Keratinocyte (primary cell): ENCODE measurements at regions not wholly inside any gene's neighbourhood (a gene's known extent, or its start where the extent isn't known, plus 50 kb on each side); places are given as distances from the start of the nearest gene placed in this dataset.

ENCODE experiments used
- DNase-seq: peaks from one replicate; pipeline ENCODE4 v3.0.0-alpha.2; 2011; ENCODE audit warnings: low read depth, missing footprints, low spot score
- FAIRE-seq: peaks from 2 replicates; lab custom pipeline; 2011; peaks lifted over from hg19 to GRCh38; lab: Jason Lieb, UNC
- H2AFZ ChIP-seq: 2 replicates; pipeline ENCODE4 v1.6.0; 2012; ENCODE audit warnings: low read length, control low read depth, inconsistent platforms; ENCODE audit not compliant: control insufficient read depth
- H3K27ac ChIP-seq: 2 replicates; pipeline ENCODE4 v1.5.1; 2011; ENCODE audit warnings: low read length; ENCODE audit not compliant: control insufficient read depth, insufficient read depth
- H3K27me3 ChIP-seq: 3 replicates; pipeline ENCODE4 v1.6.0; 2011; ENCODE audit warnings: low read length; ENCODE audit not compliant: control insufficient read depth, insufficient read depth; ENCODE audit errors: extremely low read depth
- H3K36me3 ChIP-seq, 2 experiments: 2 replicates in 1 of 2; 3 replicates in 1 of 2; pipeline ENCODE4 v1.5.1; 2011; ENCODE audit warnings: low read length in 2 of 2, mild to moderate bottlenecking in 1 of 2; ENCODE audit not compliant: control insufficient read depth in 2 of 2, insufficient read depth in 2 of 2; ENCODE audit errors: extremely low read depth in 1 of 2
- H3K4me1 ChIP-seq: 3 replicates; pipeline ENCODE4 v1.5.1; 2011; ENCODE audit warnings: low read length; ENCODE audit not compliant: control insufficient read depth, insufficient read depth; ENCODE audit errors: extremely low read depth
- H3K4me2 ChIP-seq: 3 replicates; pipeline ENCODE4 v1.6.0; 2011; ENCODE audit warnings: low read depth, low read length; ENCODE audit not compliant: control insufficient read depth, insufficient read depth; ENCODE audit errors: extremely low read depth
- H3K4me3 ChIP-seq, 3 experiments: fragments of 200-600 bp in 1 of 3; sonication (generic) in 1 of 3; 2 replicates in 2 of 3; 3 replicates in 1 of 3; pipeline ENCODE4 v1.5.1; 2011 to 2016; ENCODE audit warnings: low read length in 3 of 3, mild to moderate bottlenecking in 3 of 3, control low read depth in 2 of 3, inconsistent platforms in 1 of 3, low read depth in 1 of 3, mixed read lengths in 1 of 3, mixed run types in 1 of 3, moderate library complexity in 1 of 3; ENCODE audit not compliant: control insufficient read depth in 2 of 3, insufficient read depth in 2 of 3; ENCODE audit errors: extremely low read depth in 1 of 3
- H3K79me2 ChIP-seq: 2 replicates; pipeline ENCODE4 v1.6.0; 2012; ENCODE audit warnings: low read length; ENCODE audit not compliant: control insufficient read depth, insufficient read depth
- H3K9ac ChIP-seq: 3 replicates; pipeline ENCODE4 v1.6.0; 2011; ENCODE audit warnings: low read length; ENCODE audit not compliant: control insufficient read depth, insufficient read depth; ENCODE audit errors: extremely low read depth
- H3K9me1 ChIP-seq: 3 replicates; pipeline ENCODE4 v1.6.0; 2011; ENCODE audit warnings: low read length; ENCODE audit not compliant: control insufficient read depth, insufficient read depth; ENCODE audit errors: extremely low read depth
- H3K9me3 ChIP-seq: 2 replicates; pipeline ENCODE4 v1.5.1; 2012; ENCODE audit warnings: low read depth, low read length; ENCODE audit not compliant: control insufficient read depth
- H4K20me1 ChIP-seq: 3 replicates; pipeline ENCODE4 v1.6.0; 2011; ENCODE audit warnings: low read length; ENCODE audit not compliant: control insufficient read depth, insufficient read depth; ENCODE audit errors: extremely low read depth
- EZH2 ChIP-seq: IDR thresholded peaks from one replicate; pipeline ENCODE4 v1.6.1; 2012; ENCODE audit warnings: inconsistent platforms, mild to moderate bottlenecking, low read length, moderate library complexity
- dilution Hi-C: fragments of 300-500 bp; cut with MboI; formaldehyde crosslinking; loops from one replicate; pipeline ENCODE4 v1.7.0; 2020; ENCODE audit warnings: low sequenced_read_pairs; ENCODE audit not compliant: extremely low pct_ligation_motif_present
- TF ChIP-seq, protein P1 (sequence below), 3 experiments: IDR thresholded peaks in 1 of 3; conservative IDR thresholded peaks in 1 of 3; optimal IDR thresholded peaks in 1 of 3; 2 replicates in 2 of 3; 3 replicates in 1 of 3; pipeline versions ENCODE3 to v1.5.1; 2011; ENCODE audit warnings: low read length in 3 of 3, mild to moderate bottlenecking in 3 of 3, moderate library complexity in 2 of 3, control low read depth in 1 of 3, inconsistent platforms in 1 of 3; ENCODE audit not compliant: insufficient read depth in 2 of 3; ENCODE audit errors: extremely low read depth in 1 of 3

GRCh38 chrX:142060191-142060590 lies 144.9 kb downstream of the MAGEC2 start:
- no peaks in the 10 kb centered on the region for H3K9me1 ChIP-seq
- no peaks in the 10 kb centered on the region for H3K79me2 ChIP-seq
- no peak for DNase-seq
- H3K9me3 ChIP-seq, result peaks cover 11% of the 10 kb centered on the region
- H3K36me3 ChIP-seq, result no peaks in the 10 kb centered on the region
- dilution Hi-C loops, result no loop called here
- H2AFZ ChIP-seq, result no peak overlapping the region
- H3K4me3 ChIP-seq, result no peak overlapping the region
- no peak for FAIRE-seq
- H3K27me3 ChIP-seq, result no peaks in the 10 kb centered on the region
- no peaks in the 10 kb centered on the region for H4K20me1 ChIP-seq
- no peak overlapping the region for H3K4me2 ChIP-seq
- H3K4me1 ChIP-seq, result no peaks in the 10 kb centered on the region
- H3K9ac ChIP-seq, result no peak overlapping the region
- H3K27ac ChIP-seq, result no peak overlapping the region
- no peak for TF ChIP-seq EZH2
- TF ChIP-seq, protein P1, sequence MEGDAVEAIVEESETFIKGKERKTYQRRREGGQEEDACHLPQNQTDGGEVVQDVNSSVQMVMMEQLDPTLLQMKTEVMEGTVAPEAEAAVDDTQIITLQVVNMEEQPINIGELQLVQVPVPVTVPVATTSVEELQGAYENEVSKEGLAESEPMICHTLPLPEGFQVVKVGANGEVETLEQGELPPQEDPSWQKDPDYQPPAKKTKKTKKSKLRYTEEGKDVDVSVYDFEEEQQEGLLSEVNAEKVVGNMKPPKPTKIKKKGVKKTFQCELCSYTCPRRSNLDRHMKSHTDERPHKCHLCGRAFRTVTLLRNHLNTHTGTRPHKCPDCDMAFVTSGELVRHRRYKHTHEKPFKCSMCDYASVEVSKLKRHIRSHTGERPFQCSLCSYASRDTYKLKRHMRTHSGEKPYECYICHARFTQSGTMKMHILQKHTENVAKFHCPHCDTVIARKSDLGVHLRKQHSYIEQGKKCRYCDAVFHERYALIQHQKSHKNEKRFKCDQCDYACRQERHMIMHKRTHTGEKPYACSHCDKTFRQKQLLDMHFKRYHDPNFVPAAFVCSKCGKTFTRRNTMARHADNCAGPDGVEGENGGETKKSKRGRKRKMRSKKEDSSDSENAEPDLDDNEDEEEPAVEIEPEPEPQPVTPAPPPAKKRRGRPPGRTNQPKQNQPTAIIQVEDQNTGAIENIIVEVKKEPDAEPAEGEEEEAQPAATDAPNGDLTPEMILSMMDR (optimal IDR thresholded peaks at IDR 0.05 in 1 of 3, IDR thresholded peaks at IDR 0.05 in 1 of 3, conservative IDR thresholded peaks at IDR 0.05 in 1 of 3; ENCODE audit: extremely low read depth in 1 of 3, insufficient read depth in 2 of 3, low read length in 3 of 3), result no peak

DNA sequence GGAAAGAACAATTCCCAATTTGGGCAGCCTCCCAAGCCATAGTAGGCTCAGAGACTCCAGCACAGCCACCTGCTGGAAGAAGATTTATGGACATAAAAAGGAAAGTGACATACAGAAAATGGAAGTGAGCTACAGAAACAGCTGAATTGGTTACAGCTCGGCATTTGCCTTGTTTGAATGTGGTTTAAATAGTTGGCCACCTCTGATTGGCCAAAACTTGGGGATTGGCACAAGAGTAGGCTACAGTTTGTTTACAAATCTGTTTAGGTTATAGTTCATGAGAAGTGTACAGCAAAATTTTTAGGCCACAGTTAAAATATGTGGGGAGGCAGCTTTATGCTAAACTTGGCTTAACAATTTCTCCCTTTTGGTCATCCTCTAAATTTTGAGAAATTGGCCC lies 150.4 kb downstream of the MAGEC1 start:
- Histone ChIP-seq H4K20me1 (no peaks in the 10 kb centered on the region), H3K36me3 (no peaks in the 10 kb centered on the region), H3K9me1 (no peaks in the 10 kb centered on the region), H3K9me3 (peaks cover 6% of the 10 kb centered on the region), H3K4me1 (no peaks in the 10 kb centered on the region), H2AFZ (no peak overlapping the region), H3K27ac (no peak overlapping the region), H3K4me2 (no peak overlapping the region), H3K27me3 (no peaks in the 10 kb centered on the region), H3K79me2 (no peaks in the 10 kb centered on the region), H3K9ac (no peak overlapping the region), H3K4me3 (no peak overlapping the region)
- dilution Hi-C loops, result no loop called here
- TF ChIP-seq EZH2, result no peak
- TF ChIP-seq, protein P1 (optimal IDR thresholded peaks at IDR 0.05 in 1 of 3, IDR thresholded peaks at IDR 0.05 in 1 of 3, conservative IDR thresholded peaks at IDR 0.05 in 1 of 3; ENCODE audit: extremely low read depth in 1 of 3, insufficient read depth in 2 of 3, low read length in 3 of 3), result no peak
- no peak for DNase-seq
- no peak for FAIRE-seq
